Esophagus mucosa (tissue), 1 donor: ENCODE measurements at regions not wholly inside any gene's neighbourhood (a gene's known extent, or its start where the extent isn't known, plus 50 kb on each side); places are given as distances from the start of the nearest gene placed in this dataset.

Source experiments
- ATAC-seq: fragments of 200-7000 bp; cut with Tn5 transposase; one replicate; pipeline ENCODE4 v1.9.1; 2020
- donor health status: DM: yes; HTN: yes; CAD: no.

- ATAC-seq = no peak
These were observed 57.8 kb downstream of the PRLHR start for GRCh38 chr10:118537623-118538022.

- ATAC-seq = no peak
These were observed 61.3 kb downstream of the PRLHR start for GRCh38 chr10:118534136-118534535.

GRCh38 chr10:118531105-118531852, 64.2 kb downstream of the PRLHR start:
- ATAC-seq = no peak

- no peak for ATAC-seq
These were observed 67.0 kb downstream of the PRLHR start for GRCh38 chr10:118528426-118528825.

GRCh38 chr10:118523775-118524174, 71.7 kb downstream of the PRLHR start:
- peak; percentile 49 for ATAC-seq

GRCh38 chr10:118522791-118523498, 72.5 kb downstream of the PRLHR start:
- peak; percentile 95 for ATAC-seq

GRCh38 chr10:118521415-118522117, 73.9 kb downstream of the PRLHR start:
- ATAC-seq = no peak

- ATAC-seq = no peak
These were observed 75.2 kb downstream of the PRLHR start for GRCh38 chr10:118520116-118520742.

- no peak for ATAC-seq
These were observed 77.4 kb downstream of the PRLHR start for GRCh38 chr10:118518095-118518494.

GRCh38 chr10:118516716-118517115, 78.7 kb downstream of the PRLHR start:
- no peak for ATAC-seq

GRCh38 chr10:118513174-118513573, 82.3 kb downstream of the PRLHR start:
- no peak for ATAC-seq

- no peak for ATAC-seq
These were observed 83.7 kb downstream of the PRLHR start for GRCh38 chr10:118511711-118512110.

GRCh38 chr10:118508863-118509262, 86.6 kb downstream of the PRLHR start:
- no peak for ATAC-seq

- ATAC-seq = no peak
These were observed 87.1 kb downstream of the PRLHR start for GRCh38 chr10:118508355-118508754.

- no peak for ATAC-seq
These were observed 88.5 kb downstream of the PRLHR start for GRCh38 chr10:118506671-118507590.

GRCh38 chr10:118505363-118505762, 90.1 kb downstream of the PRLHR start:
- ATAC-seq = no peak

GRCh38 chr10:118504467-118505205, 90.8 kb downstream of the PRLHR start:
- peak; percentile 93 for ATAC-seq

- no peak for ATAC-seq
These were observed 91.4 kb downstream of the PRLHR start for GRCh38 chr10:118504044-118504443.

GRCh38 chr10:118503192-118503591, 92.3 kb downstream of the PRLHR start:
- ATAC-seq = no peak

- ATAC-seq = peak; percentile 89
These were observed 93.6 kb downstream of the PRLHR start for GRCh38 chr10:118501637-118502440.
